HG02981 (cell line): ENCODE measurements at regions not wholly inside any gene's neighbourhood (a gene's known extent, or its start where the extent isn't known, plus 50 kb on each side); places are given as distances from the start of the nearest gene placed in this dataset.

Experiments used
- ATAC-seq: cut with Tn5 transposase; IDR thresholded peaks from one replicate; pipeline ENCODE4 v1.9.1; 2021; ENCODE audit warnings: mild to moderate bottlenecking, moderate library complexity; ENCODE audit not compliant: unreplicated experiment

DNA sequence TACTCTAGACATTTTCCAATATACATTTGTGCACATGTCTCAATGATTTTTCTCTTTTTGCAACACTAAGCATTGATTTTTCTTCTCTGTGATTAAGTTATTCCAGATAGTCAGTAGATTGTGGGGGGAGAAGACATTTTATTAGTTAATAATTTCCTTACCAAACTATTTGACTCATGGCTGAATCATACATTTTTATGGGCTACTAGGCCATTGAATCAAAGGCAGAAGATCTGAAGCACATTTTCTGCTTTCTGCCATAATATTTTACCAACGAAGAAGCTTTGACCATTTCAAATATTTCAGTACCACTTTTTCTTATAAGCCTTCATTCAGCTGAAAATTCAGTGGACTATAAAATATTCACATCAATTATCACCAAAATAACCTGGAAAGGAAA is 175.6 kb downstream of the IRX2 start:
- no peak for ATAC-seq

- ATAC-seq, result no peak
Measured at GRCh38 chr5:2575292-2575691, 176.2 kb downstream of the IRX2 start.

DNA sequence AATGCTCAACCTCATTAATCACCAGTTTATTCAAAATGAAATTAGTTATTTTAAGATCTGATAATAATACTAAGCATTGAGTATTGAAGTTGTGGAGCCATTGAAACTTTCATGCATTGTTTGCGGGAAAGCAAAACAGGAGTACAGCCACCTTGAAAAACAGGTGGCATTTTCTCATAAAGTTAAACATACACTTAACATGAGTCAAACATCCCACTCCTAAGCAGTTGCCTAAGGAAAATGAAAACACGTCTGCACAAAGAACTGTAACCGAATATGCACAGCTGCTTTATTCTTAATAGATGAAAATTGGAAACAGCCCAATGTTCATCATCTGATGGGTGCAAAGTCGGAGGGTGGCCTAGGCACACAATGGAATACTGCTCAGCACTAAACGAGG is 177.3 kb downstream of the IRX2 start:
- ATAC-seq, result no peak

- ATAC-seq, result no peak
Measured at GRCh38 chr5:2570586-2570985, 180.9 kb downstream of the IRX2 start.

DNA sequence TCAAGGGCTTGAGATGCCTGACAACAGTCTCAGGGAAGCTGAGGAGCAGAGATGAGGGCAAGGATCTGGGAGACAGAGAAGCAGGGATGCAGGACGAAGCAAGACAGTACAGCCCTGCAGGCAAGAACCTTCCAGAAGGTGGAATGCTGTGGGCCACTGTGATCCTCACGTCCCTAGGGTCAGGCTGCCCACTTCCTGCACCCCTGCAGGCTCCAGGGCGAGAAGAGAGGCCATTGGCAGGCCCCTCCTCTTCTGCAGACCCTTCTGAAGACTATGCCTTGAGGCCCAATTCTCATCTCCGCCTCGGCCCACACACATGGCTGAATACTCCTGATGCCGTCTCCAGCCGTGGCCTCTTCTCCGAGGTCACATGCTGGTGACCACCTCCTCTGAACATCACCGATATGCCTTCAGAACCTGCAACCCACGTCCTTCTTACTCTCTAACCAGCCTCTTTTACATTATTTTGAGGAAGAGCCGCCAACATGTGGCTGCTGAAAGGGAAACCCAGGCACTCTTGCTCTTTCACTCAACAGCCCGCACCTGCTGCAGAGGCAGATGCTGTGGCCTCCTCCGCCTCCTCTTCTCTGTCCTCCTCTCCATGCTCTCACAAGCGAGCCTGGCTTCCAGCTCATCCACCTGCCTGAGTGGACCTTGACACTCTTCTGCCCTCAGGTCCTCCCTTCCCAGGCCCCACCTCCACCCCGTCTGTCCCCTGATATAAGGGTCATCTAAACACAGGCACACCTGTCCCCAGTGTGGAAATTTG is 181.5 kb downstream of the IRX2 start:
- no peak for ATAC-seq

GRCh38 chr5:2569176-2569575 is 182.3 kb downstream of the IRX2 start:
- no peak for ATAC-seq

DNA sequence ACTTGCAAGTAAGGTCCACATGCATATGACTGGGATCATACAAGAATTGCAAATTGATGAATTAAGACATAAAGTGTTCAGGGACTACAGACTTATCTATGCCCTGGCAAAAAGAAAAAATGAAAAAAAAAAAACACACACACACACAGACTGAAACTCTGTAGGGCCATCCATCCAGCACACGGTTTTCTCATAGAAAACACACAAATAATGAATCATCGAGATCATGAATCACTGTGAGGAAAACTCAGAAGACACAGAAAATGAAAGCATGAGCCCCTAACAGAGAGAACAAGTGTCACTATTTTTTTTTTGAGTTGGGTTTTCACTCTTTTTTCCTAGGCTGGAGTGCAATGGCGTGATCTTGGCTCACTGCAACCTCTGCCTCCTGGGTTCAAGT is 185.2 kb downstream of the IRX2 start:
- ATAC-seq, result no peak

GRCh38 chr5:2565147-2565546 is 186.3 kb downstream of the IRX2 start:
- no peak for ATAC-seq

DNA sequence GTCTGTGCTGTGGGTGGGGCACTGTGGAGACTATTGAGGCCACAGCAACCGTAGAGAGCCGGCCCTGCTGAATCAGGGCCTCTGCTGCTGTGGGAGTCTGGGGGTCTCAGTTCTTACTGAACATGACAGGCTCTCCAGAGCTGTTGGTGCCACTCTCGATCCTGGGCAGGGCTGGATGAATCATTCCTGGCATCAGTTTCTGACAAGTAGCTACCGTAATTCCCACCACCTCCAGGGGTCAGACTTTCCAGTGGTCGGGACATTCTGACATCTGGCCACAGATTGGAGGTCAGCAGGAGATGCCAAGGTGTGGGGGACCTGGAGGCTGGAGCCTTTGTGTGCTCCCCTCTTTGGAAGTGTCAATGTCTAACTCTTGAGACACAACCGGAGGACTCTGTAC is 188.4 kb downstream of the IRX2 start:
- no peak for ATAC-seq

- no peak for ATAC-seq
Measured at GRCh38 chr5:2562036-2562435, 189.4 kb downstream of the IRX2 start.

DNA sequence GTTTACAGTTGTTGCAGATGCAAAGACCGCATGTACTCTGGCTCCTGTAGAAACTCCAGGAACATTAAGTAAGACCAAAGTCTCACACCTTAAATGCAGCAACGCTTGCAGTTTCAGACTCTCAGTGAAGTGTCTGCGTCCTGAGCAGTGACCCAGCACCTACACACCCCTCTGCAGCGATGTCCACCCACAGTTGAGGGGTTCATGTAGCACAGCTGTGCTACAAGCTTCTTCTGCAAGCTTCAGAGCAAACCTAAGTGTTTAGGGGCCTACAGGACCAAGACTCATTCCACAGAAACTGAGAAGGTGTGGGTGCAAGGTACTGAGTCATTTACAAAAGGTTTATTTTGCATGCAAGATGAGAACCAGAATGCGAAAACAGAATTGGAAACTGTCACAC is 191.0 kb downstream of the IRX2 start:
- no peak for ATAC-seq

DNA sequence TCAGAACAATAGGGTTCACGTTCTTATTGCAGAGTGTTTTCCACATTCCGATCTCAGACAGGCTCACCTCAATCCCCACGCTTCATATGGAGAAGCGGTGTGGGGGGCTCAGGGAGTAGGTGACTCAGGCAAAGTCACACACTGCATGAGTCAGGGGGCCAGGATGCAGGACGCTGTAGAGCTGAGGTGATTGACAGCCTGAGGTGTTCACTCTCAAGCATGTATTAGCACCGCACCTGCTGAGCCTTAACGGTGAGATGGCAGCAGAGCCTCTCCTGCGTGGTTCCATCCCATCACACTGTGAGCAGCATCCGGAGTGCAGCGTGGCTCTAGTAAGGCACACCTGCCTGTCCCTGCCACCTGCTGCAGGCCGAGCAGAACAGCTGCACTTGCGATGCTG is 194.0 kb downstream of the IRX2 start:
- ATAC-seq, result no peak

- ATAC-seq, result no peak
Measured at GRCh38 chr5:2556375-2556966, 195.0 kb downstream of the IRX2 start.

DNA sequence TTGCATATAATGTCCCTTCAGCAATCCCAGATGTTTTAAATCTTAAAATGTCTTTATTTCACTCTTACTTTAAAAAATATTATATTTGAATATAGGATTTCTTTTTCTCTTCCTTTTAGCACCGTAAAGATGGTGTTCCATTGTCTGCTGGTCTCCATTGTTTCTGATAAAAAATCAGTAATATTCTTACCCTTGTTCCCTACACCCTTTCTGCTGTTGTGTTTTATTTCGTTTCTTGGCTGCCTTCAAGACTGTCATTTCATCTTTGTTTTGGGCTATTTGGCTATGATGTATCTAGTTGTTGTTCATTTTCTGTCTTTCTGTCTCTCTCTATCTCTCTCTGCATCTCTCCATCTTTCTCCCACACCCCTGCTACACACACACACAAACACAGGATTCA is 197.9 kb downstream of the IRX2 start:
- no peak for ATAC-seq

- no peak for ATAC-seq
Measured at GRCh38 chr5:2550509-2550908, 201.0 kb downstream of the IRX2 start.

DNA sequence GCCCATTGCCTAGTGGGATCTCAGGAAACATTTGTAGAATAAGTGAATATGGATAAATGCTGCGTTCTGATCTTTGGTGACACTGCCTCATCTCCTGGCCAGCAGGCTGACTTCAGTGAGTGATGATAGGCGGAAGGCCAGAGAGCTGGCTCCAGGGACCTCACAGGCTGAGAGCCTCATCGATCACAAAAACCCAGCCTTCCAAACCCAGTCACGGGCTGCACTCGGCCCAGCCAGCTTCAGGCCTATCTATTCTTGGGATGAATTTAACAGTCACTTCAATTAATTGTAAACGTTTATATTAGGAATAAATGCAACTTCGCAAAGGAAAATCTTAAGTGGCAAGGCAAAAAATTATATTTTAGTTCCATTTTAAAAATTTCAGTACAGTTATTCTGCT is 201.6 kb downstream of the IRX2 start:
- ATAC-seq, result no peak

GRCh38 chr5:2549354-2549753 is 202.1 kb downstream of the IRX2 start:
- no peak for ATAC-seq

DNA sequence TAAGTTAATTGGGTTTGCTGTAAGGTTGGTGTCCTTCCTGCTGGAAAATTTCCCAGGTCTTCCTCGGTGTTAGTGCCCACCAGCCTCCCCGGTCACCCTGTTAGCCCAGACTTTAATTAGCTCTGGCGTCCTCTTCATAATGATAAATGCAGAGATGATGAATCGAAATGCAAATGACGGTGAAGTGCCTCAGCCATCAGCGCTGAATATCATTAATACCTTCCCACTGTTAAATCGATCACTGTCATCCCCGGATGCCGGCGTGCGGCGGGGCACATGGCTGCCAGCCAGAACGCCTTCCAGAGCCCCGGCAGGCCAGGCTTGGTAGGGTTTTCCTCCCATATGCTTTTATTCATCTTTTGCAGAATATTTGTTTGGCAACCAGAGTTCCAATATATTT is 204.5 kb downstream of the IRX2 start:
- ATAC-seq, result no peak

DNA sequence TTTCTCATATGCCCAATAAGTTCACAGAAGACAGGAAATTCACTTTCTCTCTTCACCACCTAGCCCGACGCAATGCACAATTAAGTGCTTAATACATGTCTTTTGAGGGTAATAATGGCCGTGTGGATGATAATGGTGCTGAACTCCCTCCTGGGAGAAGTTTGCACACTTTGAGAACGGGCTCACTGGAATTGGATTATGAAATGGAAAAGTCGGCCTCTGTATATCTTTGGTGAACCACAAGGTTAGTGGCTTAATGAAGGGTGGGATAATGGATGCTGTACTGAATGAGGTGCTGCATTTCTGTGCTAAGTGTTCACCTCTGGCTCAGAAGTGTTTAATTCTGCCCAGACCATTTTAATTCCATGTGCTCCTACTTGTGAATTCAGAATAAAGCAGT is 207.5 kb downstream of the IRX2 start:
- ATAC-seq, result no peak

GRCh38 chr5:2542821-2543220 is 208.7 kb downstream of the IRX2 start:
- no peak for ATAC-seq

GRCh38 chr5:2542026-2542425 is 209.5 kb downstream of the IRX2 start:
- no peak for ATAC-seq

DNA sequence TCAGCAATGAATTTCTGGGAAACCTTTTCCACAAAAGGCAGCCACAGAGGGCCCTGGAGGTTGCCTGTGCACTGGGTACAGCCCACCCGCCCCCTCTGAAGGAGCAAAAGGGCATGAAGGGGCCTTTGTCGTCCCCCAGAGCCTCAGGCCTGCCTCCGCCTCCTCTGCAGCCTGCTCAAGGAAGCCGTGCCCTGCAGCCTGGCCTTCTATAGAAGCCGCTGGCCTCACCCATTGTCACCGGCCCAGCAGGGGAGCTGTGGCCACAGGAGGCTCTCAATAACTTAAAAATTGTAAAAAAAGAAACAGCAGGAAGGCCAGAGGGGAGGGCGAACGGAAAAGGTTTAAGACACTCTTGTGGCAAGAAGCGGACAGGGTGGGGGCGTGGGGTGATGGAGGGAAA is 213.3 kb downstream of the IRX2 start:
- ATAC-seq, result no peak
